Skeletal muscle cell (primary cell): ENCODE measurements at regions not wholly inside any gene's neighbourhood (a gene's known extent, or its start where the extent isn't known, plus 50 kb on each side); places are given as distances from the start of the nearest gene placed in this dataset.
"Not testable (repeated sequence)": the region's sequence is repeated elsewhere in the genome, so short reads cannot be mapped to it uniquely, and the experiment has no call there.

Source experiments
- DNase-seq: peaks from one replicate; pipeline ENCODE4 v3.0.0-alpha.2; 2010; ENCODE audit warnings: low read depth
- H3K4me3 ChIP-seq: 2 replicates; pipeline ENCODE4 v1.5.1; 2011; ENCODE audit warnings: low read depth, mild to moderate bottlenecking, control low read depth, low read length, moderate library complexity

- H3K4me3 ChIP-seq = no peak overlapping the region
- DNase-seq = no peak
Measured at GRCh38 chr3:65020281-65021160, 332.7 kb upstream of the ADAMTS9 start.

DNA sequence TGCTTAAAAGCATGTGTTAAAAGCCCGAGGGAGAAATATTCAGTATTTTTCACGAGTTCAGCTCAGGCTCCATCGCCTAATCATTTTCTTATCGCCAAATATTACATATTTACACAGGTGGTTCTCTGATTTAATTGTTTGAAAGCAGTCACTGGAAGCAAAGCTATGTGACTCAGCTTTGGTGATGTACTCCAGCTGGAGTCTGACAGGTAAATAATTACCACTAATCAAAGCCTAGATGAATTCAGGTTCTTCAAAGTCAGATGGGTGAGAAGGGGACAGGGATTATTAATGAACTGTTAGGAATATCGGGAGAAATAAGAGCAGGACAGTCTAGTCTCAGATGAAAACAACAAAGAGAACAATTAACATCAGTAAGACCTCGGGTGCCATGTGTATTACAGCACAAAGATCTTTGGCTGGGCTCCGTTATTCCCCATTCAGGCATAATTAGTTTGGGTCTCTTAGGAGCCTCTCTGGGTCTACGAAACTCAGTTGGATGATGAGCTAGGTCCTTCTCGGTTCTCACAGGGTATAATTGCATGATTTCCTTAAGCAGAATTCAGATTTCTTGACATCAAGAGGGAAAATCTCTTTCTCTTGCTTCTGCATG is 331.7 kb upstream of the ADAMTS9 start:
- no peak for DNase-seq
- no peak overlapping the region for H3K4me3 ChIP-seq

- DNase-seq = no peak
- no peak overlapping the region for H3K4me3 ChIP-seq
Measured at GRCh38 chr3:65018801-65019200, 331.0 kb upstream of the ADAMTS9 start.

- H3K4me3 ChIP-seq = no peak overlapping the region
- no peak for DNase-seq
Measured at GRCh38 chr3:65017359-65017758, 329.6 kb upstream of the ADAMTS9 start.

DNA sequence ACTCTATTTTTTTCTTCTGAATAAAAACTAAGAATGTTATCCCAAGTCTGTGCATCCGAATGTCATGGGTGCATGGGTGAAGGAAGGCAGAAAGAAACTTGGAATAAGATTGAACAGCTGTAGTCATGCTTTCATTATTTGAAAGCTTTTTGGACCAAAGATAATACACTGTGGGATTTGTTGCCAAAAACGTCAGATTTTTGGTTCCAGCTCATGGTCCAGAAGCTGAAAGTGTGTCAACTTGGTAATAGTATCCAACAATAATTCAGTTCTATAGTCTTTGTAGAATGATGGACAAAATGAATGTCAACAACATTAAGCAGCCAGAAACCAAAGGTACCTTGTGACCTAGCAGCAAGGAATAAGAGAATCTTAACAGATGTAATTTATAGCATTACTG is 327.9 kb upstream of the ADAMTS9 start:
- DNase-seq = no peak
- no peak overlapping the region for H3K4me3 ChIP-seq

DNA sequence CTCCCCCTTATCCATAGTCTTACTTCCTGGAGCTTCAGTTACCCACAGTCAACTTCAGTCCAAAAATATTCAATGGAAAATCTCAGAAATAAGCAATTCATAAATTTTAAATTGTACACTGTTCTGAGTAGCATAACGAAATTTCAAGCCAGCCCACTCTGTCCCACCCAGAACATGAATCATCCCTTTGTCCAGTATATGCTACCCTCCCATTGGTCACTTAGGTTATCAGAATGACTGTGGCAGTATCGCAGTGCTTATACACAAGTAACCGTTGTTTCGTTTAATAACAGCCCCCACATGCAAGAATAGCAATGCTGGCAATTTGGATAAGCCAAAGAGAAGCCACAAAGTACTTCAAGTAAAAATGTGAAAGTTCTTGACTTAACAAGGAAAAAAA is 325.3 kb upstream of the ADAMTS9 start:
- H3K4me3 ChIP-seq = no peak overlapping the region
- DNase-seq = no peak

DNA sequence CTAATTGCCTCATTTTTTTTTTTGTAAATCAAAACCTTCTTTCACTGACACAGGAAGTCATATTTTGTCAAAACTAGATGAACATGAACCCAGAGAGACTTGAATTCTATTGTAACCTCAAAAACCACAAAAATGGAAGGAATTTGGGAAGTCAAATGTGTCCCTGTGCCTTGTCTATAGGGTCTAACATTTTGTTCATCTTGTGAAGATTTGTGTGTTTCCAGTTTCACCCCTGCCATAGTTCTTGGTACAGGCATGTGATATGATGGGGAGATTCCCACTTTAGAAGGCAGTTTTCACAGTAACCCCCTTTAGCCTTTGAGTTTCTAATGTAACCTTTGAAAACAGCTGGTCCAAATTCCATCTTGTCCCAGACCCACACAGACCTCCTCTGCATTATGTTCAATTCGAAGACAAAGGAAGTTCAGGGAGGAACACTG is 318.5 kb upstream of the ADAMTS9 start:
- H3K4me3 ChIP-seq = no peak overlapping the region
- no peak for DNase-seq

DNA sequence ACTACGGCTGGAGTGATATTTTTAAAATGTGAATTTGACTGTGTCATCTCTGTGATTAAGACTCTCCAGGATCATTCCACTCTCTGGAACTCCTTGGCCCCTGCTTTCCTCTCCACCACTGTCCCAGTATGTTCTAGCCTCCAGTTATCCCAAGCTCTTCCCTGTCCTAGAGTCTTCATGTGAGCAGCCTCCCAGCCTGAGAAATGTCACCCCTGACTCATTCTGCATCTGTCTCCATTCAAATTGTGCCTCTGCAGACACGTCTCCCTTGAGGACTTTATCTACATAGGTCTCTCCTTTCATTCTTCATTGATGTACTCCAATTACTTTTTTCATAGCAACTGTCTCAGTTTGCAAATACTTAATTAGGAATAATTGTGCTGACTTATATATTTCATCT is 317.7 kb upstream of the ADAMTS9 start:
- no peak overlapping the region for H3K4me3 ChIP-seq
- DNase-seq = no peak

DNA sequence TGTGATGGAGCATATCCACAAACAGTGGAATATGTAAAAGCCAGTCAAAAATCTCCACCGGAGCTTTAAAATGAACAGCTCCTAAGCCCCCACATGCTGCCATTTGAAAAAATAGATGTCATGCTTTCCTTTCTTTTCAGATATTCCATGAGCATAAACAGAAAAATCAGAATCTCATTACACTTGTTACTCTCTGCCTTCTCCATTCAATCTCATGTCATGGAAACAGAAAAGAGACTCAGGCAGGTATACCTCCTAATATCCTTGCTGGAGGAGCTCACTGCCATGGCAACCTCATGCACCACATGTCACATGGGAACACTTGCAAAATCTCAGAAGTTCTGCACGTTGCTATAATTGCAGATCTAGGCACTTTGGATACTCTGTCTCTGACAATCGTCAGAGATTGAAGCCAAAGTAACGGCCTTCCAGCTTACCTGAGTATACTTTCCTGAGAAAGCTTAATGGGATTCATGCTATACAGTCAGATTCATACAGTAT is 317.0 kb upstream of the ADAMTS9 start:
- DNase-seq = no peak

DNA sequence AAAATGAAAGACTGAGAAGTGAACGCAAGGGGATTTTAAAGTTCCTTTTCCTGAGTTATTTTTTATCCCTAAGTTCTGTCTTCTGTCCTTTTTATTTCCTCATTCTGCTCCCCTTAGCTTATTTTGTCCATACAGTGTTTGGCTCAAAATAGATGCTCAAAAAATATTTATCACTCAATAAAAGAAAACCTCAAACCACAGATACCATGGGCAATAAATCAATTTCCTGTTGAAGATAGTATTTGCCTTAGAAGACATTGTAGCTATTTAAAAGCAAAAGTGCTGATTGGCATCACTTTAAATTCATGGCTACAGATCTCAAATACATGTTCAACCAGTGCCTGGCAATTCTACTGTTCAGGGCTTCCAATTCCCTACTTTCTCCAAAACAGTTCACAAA is 316.5 kb upstream of the ADAMTS9 start:
- no peak overlapping the region for H3K4me3 ChIP-seq

More for the DNA sequence above, 317.0 kb upstream of the ADAMTS9 start:
- no peak overlapping the region for H3K4me3 ChIP-seq

GRCh38 chr3:65001119-65001518 is 313.3 kb upstream of the ADAMTS9 start:
- not testable (repeated sequence) for DNase-seq, H3K4me3 ChIP-seq

More for the DNA sequence above, 316.5 kb upstream of the ADAMTS9 start:
- no peak for DNase-seq

DNA sequence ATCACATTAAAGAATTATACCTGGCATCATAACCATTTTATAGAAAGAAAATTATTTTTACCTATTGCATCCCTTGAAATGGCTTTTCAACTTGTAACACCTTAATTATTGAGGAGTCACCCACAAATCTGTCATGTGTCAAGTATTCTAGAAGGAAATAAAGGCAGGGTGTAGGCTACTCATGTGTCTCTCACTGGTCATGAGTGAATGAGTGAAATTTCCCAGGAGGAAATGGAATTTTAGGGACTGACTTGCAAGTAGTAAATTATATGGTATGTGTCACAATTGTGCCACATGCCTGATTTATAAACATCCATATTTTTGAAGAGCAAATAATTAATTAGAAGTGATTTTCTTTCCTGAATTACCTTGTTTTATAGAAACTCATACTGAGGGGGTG is 310.5 kb upstream of the ADAMTS9 start:
- H3K4me3 ChIP-seq = no peak overlapping the region
- DNase-seq = no peak

- no peak for DNase-seq
- no peak overlapping the region for H3K4me3 ChIP-seq
Measured at GRCh38 chr3:64995857-64996551, 308.2 kb upstream of the ADAMTS9 start.

GRCh38 chr3:64993781-64994180 is 306.0 kb upstream of the ADAMTS9 start:
- no peak overlapping the region for H3K4me3 ChIP-seq
- DNase-seq = no peak

DNA sequence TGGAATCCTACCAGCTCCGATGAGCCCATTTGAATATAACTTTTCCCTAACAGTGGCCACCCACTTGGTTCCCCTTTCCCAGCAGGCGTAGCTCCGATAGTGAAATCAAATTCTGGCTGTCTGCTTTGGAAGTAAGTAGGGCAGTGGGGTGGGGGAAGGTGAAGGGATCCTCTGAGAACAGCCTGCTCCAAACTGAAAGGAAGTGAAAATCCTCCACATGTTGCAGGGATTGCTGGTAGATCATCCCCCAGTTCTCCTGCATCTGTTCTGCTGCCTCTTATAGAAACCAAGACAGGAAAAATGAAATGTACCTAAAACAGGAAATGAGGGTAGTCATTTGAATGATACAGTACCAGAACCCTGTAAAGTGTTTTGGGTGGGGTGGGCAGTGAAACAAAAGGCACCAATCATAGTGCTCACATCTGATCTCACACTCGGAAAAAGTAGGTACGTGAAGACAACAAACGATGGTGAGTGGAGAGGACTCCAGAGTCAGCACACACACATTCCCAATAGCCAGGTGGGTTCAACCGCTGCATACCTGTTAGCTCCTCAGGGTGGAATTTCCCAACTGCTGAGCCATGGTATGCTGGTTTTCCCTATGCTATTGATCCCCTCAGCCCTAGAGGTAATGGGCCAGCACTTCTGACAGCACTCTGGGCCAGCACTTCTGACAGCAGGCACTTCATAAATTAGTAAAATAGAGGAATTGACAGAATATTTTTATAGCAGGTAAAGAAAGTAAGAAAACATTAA is 304.9 kb upstream of the ADAMTS9 start:
- H3K4me3 ChIP-seq = no peak overlapping the region
- no peak for DNase-seq

- DNase-seq = no peak
- no peak overlapping the region for H3K4me3 ChIP-seq
Measured at GRCh38 chr3:64988188-64988587, 300.4 kb upstream of the ADAMTS9 start.

DNA sequence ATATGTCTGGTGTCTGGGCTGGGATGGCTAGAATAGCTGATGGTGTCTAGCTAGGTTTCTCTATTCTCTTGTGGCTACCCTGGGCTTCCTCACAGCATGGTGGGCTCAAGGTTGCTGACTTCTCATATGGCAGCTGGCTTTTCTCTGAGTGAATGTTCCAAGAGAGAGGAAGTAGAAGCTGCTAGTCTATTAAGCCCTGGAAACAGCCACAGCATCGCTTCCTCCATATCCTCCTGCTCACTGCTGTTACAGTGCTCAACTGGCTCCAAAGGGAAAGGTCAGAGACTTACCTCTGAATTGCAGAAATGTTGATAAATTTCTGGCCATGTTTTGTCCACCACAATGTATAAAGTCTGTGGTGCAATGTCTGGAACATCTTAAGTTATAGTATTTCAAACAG is 299.9 kb upstream of the ADAMTS9 start:
- DNase-seq = no peak
- no peak overlapping the region for H3K4me3 ChIP-seq

DNA sequence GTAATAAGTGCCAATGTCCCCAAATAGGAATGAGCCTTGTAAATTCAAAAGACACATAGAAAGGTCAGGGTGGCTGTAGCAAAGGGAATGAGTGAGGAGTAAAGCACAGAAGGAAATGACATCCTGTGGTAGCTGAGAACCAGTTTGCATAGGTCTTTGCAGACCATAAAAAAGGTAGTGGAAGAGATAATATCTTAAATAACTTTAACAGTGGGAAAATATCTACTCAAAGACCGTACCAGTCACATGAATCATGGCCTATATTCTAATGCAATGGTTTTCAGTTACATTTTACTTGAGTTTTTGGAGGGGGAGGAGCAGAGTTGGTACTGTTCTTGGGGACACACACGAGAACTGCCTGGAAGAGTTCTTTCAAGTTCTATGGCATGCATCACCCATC is 297.3 kb upstream of the ADAMTS9 start:
- H3K4me3 ChIP-seq = no peak overlapping the region
- DNase-seq = no peak

- H3K4me3 ChIP-seq = no peak overlapping the region
- DNase-seq = no peak
Measured at GRCh38 chr3:64983583-64984359, 296.0 kb upstream of the ADAMTS9 start.
